ENCODE measurements at regions not wholly inside any gene's neighbourhood (a gene's known extent, or its start where the extent isn't known, plus 50 kb on each side); places are given as distances from the start of the nearest gene placed in this dataset.

- no peak overlapping the region for H3K4me3 Mint-ChIP-seq
- H3K27ac Mint-ChIP-seq: no peak overlapping the region
- no peaks in the 10 kb centered on the region for H3K4me1 Mint-ChIP-seq
- no peaks in the 10 kb centered on the region for H3K36me3 Mint-ChIP-seq
- ATAC-seq: no peak
- DNase-seq (ENCODE audit: low spot score in 2 of 2): no peak
- H3K9me3 Mint-ChIP-seq: peaks cover 6% of the 10 kb centered on the region
Measured at GRCh38 chr2:128787616-128788015, 468.9 kb upstream of the HS6ST1 start.

- Mint-ChIP-seq H3K36me3 (no peaks in the 10 kb centered on the region), H3K4me1 (no peaks in the 10 kb centered on the region), H3K27ac (no peak overlapping the region), H3K9me3 (peaks cover 6% of the 10 kb centered on the region), H3K4me3 (no peak overlapping the region)
- DNase-seq (ENCODE audit: low spot score in 2 of 2): no peak
- no peak for ATAC-seq
Measured at GRCh38 chr2:128788636-128789220, 470.1 kb upstream of the HS6ST1 start.

- DNase-seq (ENCODE audit: low spot score in 2 of 2) (no peak), ATAC-seq (no peak)
- H3K36me3 Mint-ChIP-seq: no peaks in the 10 kb centered on the region
- peaks cover 6% of the 10 kb centered on the region for H3K9me3 Mint-ChIP-seq
- no peaks in the 10 kb centered on the region for H3K4me1 Mint-ChIP-seq
- no peak overlapping the region for H3K4me3 Mint-ChIP-seq
- no peak overlapping the region for H3K27ac Mint-ChIP-seq
Measured at GRCh38 chr2:128789221-128789620, 470.6 kb upstream of the HS6ST1 start.

- ATAC-seq (no peak), DNase-seq (ENCODE audit: low spot score in 2 of 2) (no peak)
- Mint-ChIP-seq H3K36me3 (no peaks in the 10 kb centered on the region), H3K4me3 (no peak overlapping the region), H3K27ac (no peak overlapping the region), H3K4me1 (no peaks in the 10 kb centered on the region), H3K9me3 (peaks cover 6% of the 10 kb centered on the region)
Measured at GRCh38 chr2:128789776-128790455, 471.2 kb upstream of the HS6ST1 start.

GRCh38 chr2:128790541-128791001, 471.9 kb upstream of the HS6ST1 start:
- DNase-seq (ENCODE audit: low spot score in 2 of 2) (no peak), ATAC-seq (no peak)
- H3K4me1 Mint-ChIP-seq: no peaks in the 10 kb centered on the region
- H3K9me3 Mint-ChIP-seq: peaks cover 6% of the 10 kb centered on the region
- no peak overlapping the region for H3K27ac Mint-ChIP-seq
- no peaks in the 10 kb centered on the region for H3K36me3 Mint-ChIP-seq
- H3K4me3 Mint-ChIP-seq: no peak overlapping the region

GRCh38 chr2:128791120-128791984, 472.7 kb upstream of the HS6ST1 start:
- no peak for ATAC-seq
- no peaks in the 10 kb centered on the region for H3K4me1 Mint-ChIP-seq
- H3K9me3 Mint-ChIP-seq: peaks cover 6% of the 10 kb centered on the region
- no peak overlapping the region for H3K27ac Mint-ChIP-seq
- H3K4me3 Mint-ChIP-seq: no peak overlapping the region
- no peaks in the 10 kb centered on the region for H3K36me3 Mint-ChIP-seq
- DNase-seq (ENCODE audit: low spot score in 2 of 2): no peak

- H3K4me1 Mint-ChIP-seq: no peaks in the 10 kb centered on the region
- peaks cover 6% of the 10 kb centered on the region for H3K9me3 Mint-ChIP-seq
- no peaks in the 10 kb centered on the region for H3K36me3 Mint-ChIP-seq
- H3K4me3 Mint-ChIP-seq: no peak overlapping the region
- ATAC-seq (no peak), DNase-seq (ENCODE audit: low spot score in 2 of 2) (no peak)
- no peak overlapping the region for H3K27ac Mint-ChIP-seq
Measured at GRCh38 chr2:128791985-128792320, 473.3 kb upstream of the HS6ST1 start.

GRCh38 chr2:128792476-128793054, 473.9 kb upstream of the HS6ST1 start:
- peaks cover 6% of the 10 kb centered on the region for H3K9me3 Mint-ChIP-seq
- no peak overlapping the region for H3K27ac Mint-ChIP-seq
- ATAC-seq (no peak), DNase-seq (ENCODE audit: low spot score in 2 of 2) (no peak)
- no peaks in the 10 kb centered on the region for H3K36me3 Mint-ChIP-seq
- H3K4me1 Mint-ChIP-seq: no peaks in the 10 kb centered on the region
- H3K4me3 Mint-ChIP-seq: no peak overlapping the region

- no peak overlapping the region for H3K4me3 Mint-ChIP-seq
- DNase-seq (ENCODE audit: low spot score in 2 of 2): no peak
- ATAC-seq: no peak
- H3K27ac Mint-ChIP-seq: no peak overlapping the region
- no peaks in the 10 kb centered on the region for H3K36me3 Mint-ChIP-seq
- H3K9me3 Mint-ChIP-seq: peaks cover 4% of the 10 kb centered on the region
- H3K4me1 Mint-ChIP-seq: no peaks in the 10 kb centered on the region
Measured at GRCh38 chr2:128793404-128793803, 474.7 kb upstream of the HS6ST1 start.

- Mint-ChIP-seq H3K4me1 (no peaks in the 10 kb centered on the region), H3K27ac (no peak overlapping the region), H3K4me3 (no peak overlapping the region), H3K36me3 (no peaks in the 10 kb centered on the region), H3K9me3 (no peaks in the 10 kb centered on the region)
- ATAC-seq (no peak), DNase-seq (ENCODE audit: low spot score in 2 of 2) (no peak)
Measured at GRCh38 chr2:128794285-128794684, 475.6 kb upstream of the HS6ST1 start.

- no peaks in the 10 kb centered on the region for H3K4me1 Mint-ChIP-seq
- no peaks in the 10 kb centered on the region for H3K36me3 Mint-ChIP-seq
- H3K27ac Mint-ChIP-seq: no peak overlapping the region
- H3K4me3 Mint-ChIP-seq: no peak overlapping the region
- no peak for DNase-seq (ENCODE audit: low spot score in 2 of 2)
- no peaks in the 10 kb centered on the region for H3K9me3 Mint-ChIP-seq
- ATAC-seq: no peak
Measured at GRCh38 chr2:128796321-128796720, 477.7 kb upstream of the HS6ST1 start.

GRCh38 chr2:128797092-128797491, 478.4 kb upstream of the HS6ST1 start:
- no peak for DNase-seq (ENCODE audit: low spot score in 2 of 2)
- Mint-ChIP-seq H3K4me1 (no peaks in the 10 kb centered on the region), H3K27ac (no peak overlapping the region), H3K9me3 (no peaks in the 10 kb centered on the region), H3K4me3 (no peak overlapping the region), H3K36me3 (no peaks in the 10 kb centered on the region)
- no peak for ATAC-seq

- no peak for DNase-seq (ENCODE audit: low spot score in 2 of 2)
- H3K9me3 Mint-ChIP-seq: no peaks in the 10 kb centered on the region
Measured at GRCh38 chr2:128797533-128797932, 478.9 kb upstream of the HS6ST1 start.

GRCh38 chr2:128797937-128798336, 479.3 kb upstream of the HS6ST1 start:
- Mint-ChIP-seq H3K4me3 (no peak overlapping the region), H3K27ac (no peak overlapping the region), H3K36me3 (no peaks in the 10 kb centered on the region), H3K9me3 (no peaks in the 10 kb centered on the region), H3K4me1 (no peaks in the 10 kb centered on the region)
- ATAC-seq: no peak
- no peak for DNase-seq (ENCODE audit: low spot score in 2 of 2)

More at GRCh38 chr2:128797533-128797932, 478.9 kb upstream of the HS6ST1 start:
- Mint-ChIP-seq H3K4me3 (no peak overlapping the region), H3K36me3 (no peaks in the 10 kb centered on the region), H3K27ac (no peak overlapping the region), H3K4me1 (no peaks in the 10 kb centered on the region)
- ATAC-seq: no peak

GRCh38 chr2:128798502-128799283, 480.0 kb upstream of the HS6ST1 start:
- H3K9me3 Mint-ChIP-seq: no peaks in the 10 kb centered on the region
- DNase-seq (ENCODE audit: low spot score in 2 of 2) (no peak), ATAC-seq (no peak)
- no peaks in the 10 kb centered on the region for H3K36me3 Mint-ChIP-seq
- no peak overlapping the region for H3K27ac Mint-ChIP-seq
- no peak overlapping the region for H3K4me3 Mint-ChIP-seq
- no peaks in the 10 kb centered on the region for H3K4me1 Mint-ChIP-seq

Measured in stimulated activated effector memory CD8-positive, alpha-beta T cell treated with anti-CD3 and anti-CD28 coated beads, Interleukin-12 subunit alpha, Interleukin-12 subunit beta, amount 100 ng/mL, for 72 hours (primary cell).